ENCODE measurements at regions not wholly inside any gene's neighbourhood (a gene's known extent, or its start where the extent isn't known, plus 50 kb on each side); places are given as distances from the start of the nearest gene placed in this dataset.

DNA sequence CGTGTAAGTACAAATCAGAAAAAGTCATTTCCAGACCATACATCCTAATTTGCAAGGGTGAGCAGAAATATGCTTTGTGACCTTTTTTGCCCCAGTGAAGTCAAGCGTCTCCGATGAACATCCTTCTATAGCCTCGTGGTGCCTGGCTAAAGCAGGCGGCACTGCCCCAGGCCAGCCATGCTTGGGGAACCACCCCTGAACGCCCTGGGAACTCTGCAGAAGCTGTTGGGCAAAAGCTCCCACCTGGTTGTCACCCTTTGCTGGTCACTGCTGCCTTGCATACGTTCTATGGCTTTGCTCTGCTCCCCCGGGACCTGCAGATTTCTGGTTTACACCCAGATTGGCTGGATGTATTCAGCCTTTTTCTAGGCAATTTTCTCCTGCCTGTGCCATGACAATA, 256.4 kb downstream of the SS18 start:
- Histone ChIP-seq H3K4me3 (no peak overlapping the region), H3K4me1 (no peaks in the 10 kb centered on the region), H3K36me3 (no peaks in the 10 kb centered on the region), H3K9me3 (no peaks in the 10 kb centered on the region), H3K27ac (no peak overlapping the region), H3K27me3 (no peaks in the 10 kb centered on the region)
- TF ChIP-seq POLR2AphosphoS5 (IDR thresholded peaks at IDR 0.05) (no peak), POLR2A (IDR thresholded peaks at IDR 0.05) (no peak), EP300 (IDR thresholded peaks at IDR 0.05; ENCODE audit: low read depth) (no peak)
- TF ChIP-seq, protein P1, sequence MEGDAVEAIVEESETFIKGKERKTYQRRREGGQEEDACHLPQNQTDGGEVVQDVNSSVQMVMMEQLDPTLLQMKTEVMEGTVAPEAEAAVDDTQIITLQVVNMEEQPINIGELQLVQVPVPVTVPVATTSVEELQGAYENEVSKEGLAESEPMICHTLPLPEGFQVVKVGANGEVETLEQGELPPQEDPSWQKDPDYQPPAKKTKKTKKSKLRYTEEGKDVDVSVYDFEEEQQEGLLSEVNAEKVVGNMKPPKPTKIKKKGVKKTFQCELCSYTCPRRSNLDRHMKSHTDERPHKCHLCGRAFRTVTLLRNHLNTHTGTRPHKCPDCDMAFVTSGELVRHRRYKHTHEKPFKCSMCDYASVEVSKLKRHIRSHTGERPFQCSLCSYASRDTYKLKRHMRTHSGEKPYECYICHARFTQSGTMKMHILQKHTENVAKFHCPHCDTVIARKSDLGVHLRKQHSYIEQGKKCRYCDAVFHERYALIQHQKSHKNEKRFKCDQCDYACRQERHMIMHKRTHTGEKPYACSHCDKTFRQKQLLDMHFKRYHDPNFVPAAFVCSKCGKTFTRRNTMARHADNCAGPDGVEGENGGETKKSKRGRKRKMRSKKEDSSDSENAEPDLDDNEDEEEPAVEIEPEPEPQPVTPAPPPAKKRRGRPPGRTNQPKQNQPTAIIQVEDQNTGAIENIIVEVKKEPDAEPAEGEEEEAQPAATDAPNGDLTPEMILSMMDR (IDR thresholded peaks at IDR 0.05): no peak
- 69 to 80% methylated on average over 2 to 8 of the region's 8 CpGs for WGBS, 2 donors (ENCODE audit: low coverage in 1 of 2)
- in situ Hi-C loops (cut with MboI; ENCODE audit: low pct_ligation_motif_present in 1 of 4, low pct_unique_long_range_greater_than_20kb in 1 of 4, low sequenced_read_pairs in 3 of 4): loop anchor here in 1 of 4 donors (10.0 kb wide), 1 partner anchor 959 kb away; no protein-coding TSS in a partner anchor
- intact Hi-C loops (cut with DNase I; ENCODE audit: low total_unique reads): loop anchor here (1.0 kb wide), 1 partner anchor 21 kb away; no protein-coding TSS in a partner anchor
- DNase-seq: no peak

DNA sequence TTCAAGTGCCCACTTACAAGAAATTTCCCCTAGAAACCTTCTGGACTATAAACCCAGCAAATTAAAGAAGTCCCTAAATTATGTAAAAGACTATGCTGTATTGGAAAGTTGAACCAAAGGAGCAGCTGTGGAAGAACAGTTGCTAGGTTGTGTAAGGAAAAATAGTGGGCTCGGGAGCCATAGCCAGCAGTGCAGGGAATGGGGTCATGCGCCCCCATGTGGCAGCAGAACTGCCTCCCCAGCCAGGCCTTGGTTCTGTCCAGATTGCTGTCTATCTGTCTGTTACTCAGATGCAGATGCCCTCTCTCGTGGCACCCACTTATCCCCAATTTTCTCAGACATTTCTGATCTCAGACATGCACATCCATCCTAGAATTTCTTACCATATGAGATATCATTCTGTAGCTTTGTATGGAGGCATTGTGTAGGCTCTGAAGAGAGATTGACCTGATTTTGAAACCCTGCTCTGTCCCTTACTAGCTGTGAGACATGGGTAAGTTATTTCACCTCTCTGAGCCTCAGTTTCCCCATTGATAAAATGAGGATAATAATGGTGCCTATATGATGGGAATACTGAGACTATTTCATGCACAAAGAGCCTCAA, 258.3 kb downstream of the SS18 start:
- peak; percentile 37 for DNase-seq
- Histone ChIP-seq H3K9me3 (no peaks in the 10 kb centered on the region), H3K36me3 (no peaks in the 10 kb centered on the region), H3K4me1 (no peaks in the 10 kb centered on the region), H3K4me3 (no peak overlapping the region), H3K27me3 (no peaks in the 10 kb centered on the region), H3K27ac (no peak overlapping the region)
- intact Hi-C loops (cut with DNase I; ENCODE audit: low total_unique reads): no loop called here
- in situ Hi-C loops (cut with MboI; ENCODE audit: low pct_ligation_motif_present in 1 of 4, low pct_unique_long_range_greater_than_20kb in 1 of 4, low sequenced_read_pairs in 3 of 4): loop anchor here in 1 of 4 donors (10.0 kb wide), 1 partner anchor 957 kb away; no protein-coding TSS in a partner anchor
- WGBS, 2 donors (ENCODE audit: low coverage in 1 of 2): 15% methylated on average over 3 of the region's 3 CpGs; no CpG with 5 or more reads in 1 of the 2 donors
- TF ChIP-seq POLR2AphosphoS5 (IDR thresholded peaks at IDR 0.05): no peak
- TF ChIP-seq POLR2A (IDR thresholded peaks at IDR 0.05): no peak
- TF ChIP-seq EP300 (IDR thresholded peaks at IDR 0.05; ENCODE audit: low read depth): no peak
- TF ChIP-seq, protein P1 (IDR thresholded peaks at IDR 0.05): peak; percentile 50 to 66 (median 55)

DNA sequence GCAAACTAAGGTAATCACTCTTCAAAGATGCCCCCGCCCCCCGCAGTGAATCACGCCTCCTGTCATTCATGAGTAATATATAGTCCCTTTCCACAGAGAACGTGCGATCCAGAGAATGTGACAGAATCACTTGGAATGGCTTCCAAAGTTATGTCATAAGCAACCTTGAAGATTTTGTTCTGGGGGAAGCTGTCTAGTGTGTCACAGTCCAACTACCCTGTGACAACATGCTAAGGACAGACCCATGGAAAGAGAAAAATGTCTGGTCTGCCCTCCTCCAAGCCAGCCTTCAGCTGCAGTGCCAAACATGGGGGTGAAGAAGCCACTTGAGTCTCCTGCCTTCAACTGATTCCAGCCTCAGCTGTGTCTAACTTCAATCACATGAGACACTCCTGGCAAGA, 259.1 kb downstream of the SS18 start:
- Histone ChIP-seq H3K9me3 (no peaks in the 10 kb centered on the region), H3K27me3 (no peaks in the 10 kb centered on the region), H3K4me1 (no peaks in the 10 kb centered on the region), H3K4me3 (no peak overlapping the region), H3K36me3 (no peaks in the 10 kb centered on the region), H3K27ac (no peak overlapping the region)
- in situ Hi-C loops (cut with MboI; ENCODE audit: low pct_ligation_motif_present in 1 of 4, low pct_unique_long_range_greater_than_20kb in 1 of 4, low sequenced_read_pairs in 3 of 4) (loop anchor here in 1 of 4 donors (10.0 kb wide), 1 partner anchor 956 kb away; no protein-coding TSS in a partner anchor), intact Hi-C loops (cut with DNase I; ENCODE audit: low total_unique reads) (no loop called here)
- WGBS, 2 donors (ENCODE audit: low coverage in 1 of 2): 77 to 84% methylated on average over 5 of the region's 5 CpGs
- no peak for DNase-seq
- TF ChIP-seq POLR2AphosphoS5 (IDR thresholded peaks at IDR 0.05): no peak
- TF ChIP-seq POLR2A (IDR thresholded peaks at IDR 0.05): no peak
- TF ChIP-seq, protein P1 (IDR thresholded peaks at IDR 0.05): no peak
- no peak for TF ChIP-seq EP300 (IDR thresholded peaks at IDR 0.05; ENCODE audit: low read depth)

DNA sequence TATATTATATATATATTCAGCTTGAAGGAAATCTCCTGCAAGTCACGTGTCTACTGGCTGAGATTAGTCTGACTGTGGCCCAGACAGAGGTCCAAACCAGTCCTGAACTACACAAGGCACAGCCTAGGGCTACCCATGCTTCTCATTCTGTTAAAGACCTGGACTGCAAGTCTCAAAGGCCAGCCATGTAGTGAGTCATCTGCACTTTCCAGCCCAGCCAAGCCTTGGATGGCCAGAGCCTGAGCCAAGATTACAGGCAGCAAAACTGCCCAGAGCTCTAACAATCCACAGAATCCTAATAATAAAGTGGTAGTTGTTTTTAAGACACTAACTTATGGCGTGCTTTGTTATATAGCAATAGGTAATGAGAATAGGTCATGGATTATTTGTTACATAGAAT, 259.6 kb downstream of the SS18 start:
- TF ChIP-seq POLR2A (IDR thresholded peaks at IDR 0.05) (no peak), EP300 (IDR thresholded peaks at IDR 0.05; ENCODE audit: low read depth) (no peak), POLR2AphosphoS5 (IDR thresholded peaks at IDR 0.05) (no peak)
- TF ChIP-seq, protein P1 (IDR thresholded peaks at IDR 0.05): no peak
- no peaks in the 10 kb centered on the region for H3K4me1 ChIP-seq
- in situ Hi-C loops (cut with MboI; ENCODE audit: low pct_ligation_motif_present in 1 of 4, low pct_unique_long_range_greater_than_20kb in 1 of 4, low sequenced_read_pairs in 3 of 4) (loop anchor here in 1 of 4 donors (10.0 kb wide), 1 partner anchor 956 kb away; no protein-coding TSS in a partner anchor), intact Hi-C loops (cut with DNase I; ENCODE audit: low total_unique reads) (no loop called here)
- DNase-seq: no peak
- H3K27ac ChIP-seq: no peak overlapping the region
- WGBS, 2 donors (ENCODE audit: low coverage in 1 of 2): 70 to 83% methylated on average over 2 of the region's 2 CpGs
- no peaks in the 10 kb centered on the region for H3K36me3 ChIP-seq
- H3K27me3 ChIP-seq: no peaks in the 10 kb centered on the region
- H3K4me3 ChIP-seq: no peak overlapping the region
- H3K9me3 ChIP-seq: no peaks in the 10 kb centered on the region

Measured in transverse colon (tissue), 4 donors.